Uterus (tissue), 3 donors: ENCODE measurements at regions not wholly inside any gene's neighbourhood (a gene's known extent, or its start where the extent isn't known, plus 50 kb on each side); places are given as distances from the start of the nearest gene placed in this dataset.

ENCODE experiments used
- DNase-seq, 2 donors: peaks; one replicate each; pipeline ENCODE4 v3.0.0-alpha.2; 2019 to 2020
- H3K27ac ChIP-seq, 2 donors: fragments of 200-600 bp; sonication (generic); 1 replicate in 1 of 2; 2 replicates in 1 of 2; pipeline ENCODE4 v1.5.1; 2016 to 2018
- H3K27me3 ChIP-seq, 2 donors: fragments of 200-600 bp; sonication (generic); one replicate each; pipeline ENCODE4 v1.5.1; 2018 to 2019; ENCODE audit warnings: control low read depth in 1 of 2
- H3K36me3 ChIP-seq, 2 donors: fragments of 200-600 bp; sonication (generic); one replicate each; pipeline ENCODE4 v1.5.1; 2019; ENCODE audit warnings: control low read depth in 1 of 2
- H3K4me1 ChIP-seq, 2 donors: fragments of 200-600 bp; sonication (generic); one replicate each; pipeline ENCODE4 v1.5.1; 2018 to 2019; ENCODE audit warnings: control low read depth in 1 of 2
- H3K4me3 ChIP-seq, 2 donors: fragments of 200-600 bp; sonication (generic); 1 replicate in 1 of 2; 2 replicates in 1 of 2; pipeline ENCODE4 v1.5.1; 2018 to 2019; ENCODE audit warnings: mild to moderate bottlenecking in 1 of 2
- H3K9me3 ChIP-seq, 2 donors: fragments of 200-600 bp; sonication (generic); one replicate each; pipeline ENCODE4 v1.5.1; 2019; ENCODE audit warnings: control low read depth in 1 of 2
- POLR2A ChIP-seq, 2 donors: fragments of 450-650 bp; IDR thresholded peaks; one replicate each; pipeline ENCODE4 v1.6.1; 2016; ENCODE audit warnings: antibody characterized with exemption in 2 of 2, mild to moderate bottlenecking in 1 of 2, moderate library complexity in 1 of 2
- intact Hi-C: fragments of 100-400 bp; cut with DNase I; formaldehyde crosslinking; loops from one replicate; pipeline ENCODE4 v1.15.1; 2023; ENCODE audit warnings: low total_unique reads
- TF ChIP-seq, protein P1 (sequence below), 4 experiments: fragments of 200-600 bp in 2 of 4; fragments of 450-650 bp in 2 of 4; sonication (generic) in 2 of 4; IDR thresholded peaks; one replicate each; pipeline ENCODE4 v1.5.1; 2016 to 2019; ENCODE audit warnings: antibody characterized with exemption in 4 of 4, mild to moderate bottlenecking in 2 of 4, moderate library complexity in 1 of 4
- donor health status: DM: yes; HTN: yes; CAD: no.

- Histone ChIP-seq H3K27me3 (no peaks in the 10 kb centered on the region), H3K27ac (no peak overlapping the region), H3K36me3 (no peaks in the 10 kb centered on the region), H3K9me3 (no peaks in the 10 kb centered on the region), H3K4me1 (no peaks in the 10 kb centered on the region), H3K4me3 (no peak overlapping the region)
- no peak for DNase-seq
- intact Hi-C loops: no loop called here
- TF ChIP-seq, protein P1, sequence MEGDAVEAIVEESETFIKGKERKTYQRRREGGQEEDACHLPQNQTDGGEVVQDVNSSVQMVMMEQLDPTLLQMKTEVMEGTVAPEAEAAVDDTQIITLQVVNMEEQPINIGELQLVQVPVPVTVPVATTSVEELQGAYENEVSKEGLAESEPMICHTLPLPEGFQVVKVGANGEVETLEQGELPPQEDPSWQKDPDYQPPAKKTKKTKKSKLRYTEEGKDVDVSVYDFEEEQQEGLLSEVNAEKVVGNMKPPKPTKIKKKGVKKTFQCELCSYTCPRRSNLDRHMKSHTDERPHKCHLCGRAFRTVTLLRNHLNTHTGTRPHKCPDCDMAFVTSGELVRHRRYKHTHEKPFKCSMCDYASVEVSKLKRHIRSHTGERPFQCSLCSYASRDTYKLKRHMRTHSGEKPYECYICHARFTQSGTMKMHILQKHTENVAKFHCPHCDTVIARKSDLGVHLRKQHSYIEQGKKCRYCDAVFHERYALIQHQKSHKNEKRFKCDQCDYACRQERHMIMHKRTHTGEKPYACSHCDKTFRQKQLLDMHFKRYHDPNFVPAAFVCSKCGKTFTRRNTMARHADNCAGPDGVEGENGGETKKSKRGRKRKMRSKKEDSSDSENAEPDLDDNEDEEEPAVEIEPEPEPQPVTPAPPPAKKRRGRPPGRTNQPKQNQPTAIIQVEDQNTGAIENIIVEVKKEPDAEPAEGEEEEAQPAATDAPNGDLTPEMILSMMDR (IDR thresholded peaks at IDR 0.05): no peak
- TF ChIP-seq POLR2A (IDR thresholded peaks at IDR 0.05): no peak
These were observed 58.6 kb upstream of the SLC38A4 start for GRCh38 chr12:46884362-46884761.

GRCh38 chr12:46886541-46887041, 60.8 kb upstream of the SLC38A4 start:
- H3K9me3 ChIP-seq: no peaks in the 10 kb centered on the region
- H3K27me3 ChIP-seq: no peaks in the 10 kb centered on the region
- no peak overlapping the region for H3K27ac ChIP-seq
- intact Hi-C loops: no loop called here
- no peak for DNase-seq
- no peak overlapping the region for H3K4me3 ChIP-seq
- TF ChIP-seq, protein P1 (IDR thresholded peaks at IDR 0.05): no peak
- TF ChIP-seq POLR2A (IDR thresholded peaks at IDR 0.05): no peak
- H3K4me1 ChIP-seq: no peaks in the 10 kb centered on the region
- no peaks in the 10 kb centered on the region for H3K36me3 ChIP-seq

DNA sequence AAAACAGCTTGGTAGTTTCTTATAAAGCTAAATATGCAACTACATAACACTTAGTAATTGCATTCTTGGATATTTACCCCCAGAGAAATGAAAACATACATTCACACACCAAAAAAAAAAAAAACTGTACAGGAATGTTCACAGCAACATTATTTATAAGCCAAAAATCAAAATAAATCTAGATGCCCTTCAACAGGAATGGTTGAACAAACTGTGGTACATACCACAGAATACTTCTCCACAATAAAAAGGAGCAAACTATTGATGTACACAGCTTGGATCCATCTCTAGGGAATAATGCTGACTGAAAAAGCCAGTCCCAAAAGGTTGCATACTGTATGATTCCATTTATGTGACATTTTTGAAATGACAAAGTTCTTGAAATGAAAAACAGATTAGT, 62.1 kb upstream of the SLC38A4 start:
- H3K4me3 ChIP-seq: no peak overlapping the region
- no peak overlapping the region for H3K27ac ChIP-seq
- no peaks in the 10 kb centered on the region for H3K36me3 ChIP-seq
- DNase-seq: no peak
- TF ChIP-seq, protein P1 (IDR thresholded peaks at IDR 0.05): no peak
- no peak for TF ChIP-seq POLR2A (IDR thresholded peaks at IDR 0.05)
- peaks cover 0 to 9% of the 10 kb centered on the region in 2 donors for H3K4me1 ChIP-seq
- H3K27me3 ChIP-seq: no peaks in the 10 kb centered on the region
- H3K9me3 ChIP-seq: no peaks in the 10 kb centered on the region
- intact Hi-C loops: no loop called here

DNA sequence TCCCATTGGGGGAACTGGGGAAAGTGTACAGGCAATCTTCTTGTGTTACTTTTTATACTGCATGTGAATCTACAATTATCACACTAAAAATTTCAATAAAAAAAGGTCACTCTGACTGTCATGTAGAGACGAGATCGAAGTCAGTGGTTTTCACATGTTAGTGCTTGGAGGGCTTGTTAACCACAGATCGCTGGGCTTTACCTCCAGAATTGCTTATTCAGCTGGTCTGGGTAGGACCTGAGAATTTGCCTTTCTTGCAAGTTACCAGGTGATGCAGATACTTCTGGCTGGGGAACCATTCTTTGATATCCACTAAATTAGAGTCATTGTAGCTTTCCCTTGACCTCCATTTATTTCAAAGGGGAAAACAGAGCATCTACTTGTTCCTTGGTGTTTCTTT, 62.8 kb upstream of the SLC38A4 start:
- Histone ChIP-seq H3K9me3 (no peaks in the 10 kb centered on the region), H3K4me3 (no peak overlapping the region), H3K4me1 (peaks cover 0 to 9% of the 10 kb centered on the region in 2 donors), H3K27ac (no peak overlapping the region), H3K36me3 (no peaks in the 10 kb centered on the region), H3K27me3 (no peaks in the 10 kb centered on the region)
- TF ChIP-seq POLR2A (IDR thresholded peaks at IDR 0.05): no peak
- TF ChIP-seq, protein P1 (IDR thresholded peaks at IDR 0.05): no peak
- intact Hi-C loops: no loop called here
- no peak for DNase-seq

DNA sequence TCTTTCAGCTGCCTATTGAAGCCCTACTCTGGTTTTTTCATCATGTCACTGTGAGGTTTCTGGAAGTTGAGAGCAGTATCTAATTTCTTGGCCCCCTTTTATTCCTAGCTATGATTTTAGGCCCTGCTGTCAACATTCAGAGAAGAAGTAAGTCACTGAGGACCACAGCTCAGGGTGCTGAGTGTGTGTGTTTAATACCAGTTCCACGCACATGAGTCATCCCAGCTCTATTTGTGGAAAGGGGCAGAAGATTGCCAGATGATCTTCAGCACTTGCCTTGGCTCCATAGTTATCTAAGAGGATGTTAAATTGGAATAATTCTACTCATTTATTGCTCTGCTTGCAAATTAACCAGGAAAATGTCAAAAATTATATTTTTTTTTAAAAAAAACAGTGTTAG, 65.5 kb upstream of the SLC38A4 start:
- DNase-seq: no peak
- Histone ChIP-seq H3K36me3 (no peaks in the 10 kb centered on the region), H3K9me3 (no peaks in the 10 kb centered on the region), H3K4me1 (peaks cover 0 to 9% of the 10 kb centered on the region in 2 donors), H3K27me3 (no peaks in the 10 kb centered on the region), H3K4me3 (no peak overlapping the region), H3K27ac (no peak overlapping the region)
- intact Hi-C loops: no loop called here
- TF ChIP-seq, protein P1 (IDR thresholded peaks at IDR 0.05): no peak
- no peak for TF ChIP-seq POLR2A (IDR thresholded peaks at IDR 0.05)
